Activated CD8-positive, alpha-beta T cell treated with anti-CD3 and anti-CD28 coated beads for 36 hours (primary cell): ENCODE measurements at regions not wholly inside any gene's neighbourhood (a gene's known extent, or its start where the extent isn't known, plus 50 kb on each side); places are given as distances from the start of the nearest gene placed in this dataset.

Experiments used
- ATAC-seq: fragments of 200-7000 bp; cut with Tn5 transposase; one replicate; pipeline ENCODE4 v1.10.0; 2021; ENCODE audit warnings: mild to moderate bottlenecking, moderate library complexity
- CTCF ChIA-PET: fragments of 350-600 bp; sonication (Branson Sonifier 250); formaldehyde crosslinking; loops from one replicate; lab custom pipeline; 2021; ENCODE audit warnings: antibody characterized with exemption; lab: Charles Lee
- POLR2A ChIA-PET: fragments of 350-600 bp; sonication (Branson Sonifier 250); formaldehyde crosslinking; loops from one replicate; lab custom pipeline; 2021; ENCODE audit warnings: antibody characterized with exemption; lab: Charles Lee
- DNase-seq: peaks from one replicate; pipeline ENCODE4 v3.0.0-alpha.2; 2020
- H3K27ac Mint-ChIP-seq: one replicate; pipeline ENCODE4 v1.8.0; 2021; ENCODE audit warnings: mild to moderate bottlenecking, mixed read lengths
- H3K27me3 Mint-ChIP-seq: one replicate; pipeline ENCODE4 v1.8.0; 2021; ENCODE audit warnings: mixed read lengths
- H3K36me3 Mint-ChIP-seq: one replicate; pipeline ENCODE4 v1.8.0; 2021; ENCODE audit warnings: low read depth, mixed read lengths
- H3K4me1 Mint-ChIP-seq: one replicate; pipeline ENCODE4 v1.8.0; 2021; ENCODE audit warnings: low read depth, mixed read lengths
- H3K4me3 Mint-ChIP-seq: one replicate; pipeline ENCODE4 v1.8.0; 2021; ENCODE audit warnings: mild to moderate bottlenecking, moderate library complexity, mixed read lengths
- H3K9me3 Mint-ChIP-seq: one replicate; pipeline ENCODE4 v1.8.0; 2021; ENCODE audit warnings: mixed read lengths
- intact Hi-C: fragments of 100-400 bp; cut with micrococcal nuclease; formaldehyde crosslinking; loops from one replicate; pipeline ENCODE4 v1.10.0; 2022
- TF ChIP-seq, protein P1 (sequence below): fragments of 200-600 bp; IDR thresholded peaks from one replicate; pipeline ENCODE4 v1.8.0; 2022; ENCODE audit warnings: antibody characterized with exemption, mild to moderate bottlenecking

DNA sequence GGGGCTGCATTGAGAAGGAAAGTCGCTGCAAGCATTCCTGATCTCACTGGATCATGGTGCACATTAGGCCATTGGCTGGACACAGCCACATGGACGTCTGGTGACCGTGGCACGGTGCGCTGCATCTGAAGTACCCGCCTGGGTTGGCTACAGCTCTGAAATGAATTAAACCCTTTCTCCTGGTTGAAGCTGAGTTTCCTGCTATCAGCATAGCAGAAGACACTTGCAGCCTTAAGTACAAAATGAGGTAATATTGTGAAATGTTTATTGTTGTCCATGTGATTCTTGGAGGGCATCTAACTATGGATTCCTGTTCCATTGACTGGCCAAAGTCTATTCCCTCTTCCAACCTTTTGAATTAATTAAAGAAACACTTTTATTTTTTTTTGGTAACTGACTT is 89.8 kb upstream of the ADTRP start:
- peaks cover 6% of the 10 kb centered on the region for H3K9me3 Mint-ChIP-seq
- H3K4me1 Mint-ChIP-seq, result no peaks in the 10 kb centered on the region
- H3K36me3 Mint-ChIP-seq, result no peaks in the 10 kb centered on the region
- no peak overlapping the region for H3K27ac Mint-ChIP-seq
- intact Hi-C loops, result no loop called here
- no peak for ATAC-seq
- H3K4me3 Mint-ChIP-seq, result no peak overlapping the region
- no peak for DNase-seq
- ChIA-PET POLR2A (no interaction called here), CTCF (no interaction called here)
- H3K27me3 Mint-ChIP-seq, result no peaks in the 10 kb centered on the region
- TF ChIP-seq, protein P1, sequence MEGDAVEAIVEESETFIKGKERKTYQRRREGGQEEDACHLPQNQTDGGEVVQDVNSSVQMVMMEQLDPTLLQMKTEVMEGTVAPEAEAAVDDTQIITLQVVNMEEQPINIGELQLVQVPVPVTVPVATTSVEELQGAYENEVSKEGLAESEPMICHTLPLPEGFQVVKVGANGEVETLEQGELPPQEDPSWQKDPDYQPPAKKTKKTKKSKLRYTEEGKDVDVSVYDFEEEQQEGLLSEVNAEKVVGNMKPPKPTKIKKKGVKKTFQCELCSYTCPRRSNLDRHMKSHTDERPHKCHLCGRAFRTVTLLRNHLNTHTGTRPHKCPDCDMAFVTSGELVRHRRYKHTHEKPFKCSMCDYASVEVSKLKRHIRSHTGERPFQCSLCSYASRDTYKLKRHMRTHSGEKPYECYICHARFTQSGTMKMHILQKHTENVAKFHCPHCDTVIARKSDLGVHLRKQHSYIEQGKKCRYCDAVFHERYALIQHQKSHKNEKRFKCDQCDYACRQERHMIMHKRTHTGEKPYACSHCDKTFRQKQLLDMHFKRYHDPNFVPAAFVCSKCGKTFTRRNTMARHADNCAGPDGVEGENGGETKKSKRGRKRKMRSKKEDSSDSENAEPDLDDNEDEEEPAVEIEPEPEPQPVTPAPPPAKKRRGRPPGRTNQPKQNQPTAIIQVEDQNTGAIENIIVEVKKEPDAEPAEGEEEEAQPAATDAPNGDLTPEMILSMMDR, result no peak

DNA sequence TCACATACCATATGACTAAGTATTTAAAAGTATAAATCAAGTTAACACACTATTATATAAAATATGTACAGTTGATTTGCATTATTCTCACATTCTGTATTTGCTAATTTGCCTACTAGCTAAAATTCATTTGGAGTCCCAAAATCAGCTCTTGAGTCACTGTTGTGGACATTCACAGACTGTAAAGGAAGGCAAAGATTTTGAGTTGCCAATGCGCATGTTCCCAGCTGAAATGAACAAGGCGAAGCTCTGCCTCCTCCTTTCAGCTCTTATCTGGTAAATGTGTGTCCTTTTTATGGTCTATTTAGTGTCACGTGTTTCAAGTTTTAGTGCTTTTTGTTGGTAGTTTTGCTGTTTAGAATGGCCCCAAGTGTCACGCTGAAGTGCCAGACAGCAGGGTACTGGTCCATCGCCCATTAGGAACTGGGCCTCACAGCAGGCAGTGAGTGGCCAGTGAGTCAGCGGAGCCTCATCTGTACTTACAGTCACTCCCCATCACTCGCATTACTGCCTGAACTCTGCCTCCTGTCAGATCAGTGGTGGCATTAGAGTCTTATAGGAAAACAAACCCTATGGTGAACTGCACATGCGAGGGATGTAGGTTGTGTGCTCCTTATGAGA is 87.2 kb upstream of the ADTRP start:
- Mint-ChIP-seq H3K9me3 (peaks cover 3% of the 10 kb centered on the region), H3K4me3 (no peak overlapping the region), H3K36me3 (no peaks in the 10 kb centered on the region), H3K27me3 (no peaks in the 10 kb centered on the region), H3K4me1 (no peaks in the 10 kb centered on the region), H3K27ac (no peak overlapping the region)
- ATAC-seq (no peak), DNase-seq (no peak)
- intact Hi-C loops, result no loop called here
- TF ChIP-seq, protein P1, result no peak
- POLR2A ChIA-PET, result no interaction called here
- CTCF ChIA-PET, result interaction anchor here (0.7 kb wide), 1 partner anchor 49 kb away, joined by 4 read pairs; no protein-coding TSS in a partner anchor

DNA sequence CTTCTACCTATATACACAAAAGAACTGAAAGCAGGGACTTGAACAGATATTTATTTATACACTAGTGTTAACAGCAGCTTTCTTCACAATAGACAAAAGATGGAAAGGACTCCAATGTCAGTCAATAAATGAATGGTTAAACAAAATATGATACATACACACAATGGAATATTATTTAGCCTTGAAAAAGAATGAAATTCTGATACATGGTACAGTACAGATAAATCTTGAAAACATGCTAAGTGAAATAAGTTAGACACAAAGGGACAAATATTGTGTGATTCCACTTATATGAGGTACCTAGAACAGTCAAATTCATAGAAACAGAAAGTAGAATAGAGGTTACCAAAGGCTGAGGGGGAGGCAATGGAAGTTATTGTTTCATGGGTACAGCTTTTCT is 79.8 kb upstream of the ADTRP start:
- intact Hi-C loops, result no loop called here
- no peak for ATAC-seq
- Mint-ChIP-seq H3K9me3 (no peaks in the 10 kb centered on the region), H3K4me1 (no peaks in the 10 kb centered on the region), H3K36me3 (no peaks in the 10 kb centered on the region), H3K4me3 (no peak overlapping the region), H3K27ac (no peak overlapping the region), H3K27me3 (no peaks in the 10 kb centered on the region)
- ChIA-PET POLR2A (no interaction called here), CTCF (no interaction called here)
- DNase-seq, result no peak
- TF ChIP-seq, protein P1, result no peak

DNA sequence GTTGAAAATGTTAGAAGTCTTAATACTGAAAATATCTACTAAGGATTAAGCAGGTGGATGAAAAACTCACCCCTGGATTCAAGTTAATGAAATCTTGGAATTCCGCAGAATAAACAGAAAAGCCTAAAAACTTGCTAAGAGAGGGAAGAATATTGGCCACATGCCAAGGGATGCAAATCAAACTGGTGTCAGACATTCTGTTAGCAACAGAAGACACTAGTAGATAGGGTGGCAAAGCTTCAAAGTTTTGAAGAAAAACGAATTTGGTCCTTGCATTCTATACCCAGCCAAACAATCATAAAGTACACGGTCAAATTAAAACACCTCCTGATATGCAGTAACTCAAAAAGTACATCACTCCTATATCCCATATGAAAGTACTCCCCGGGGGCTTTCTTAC is 77.1 kb upstream of the ADTRP start:
- CTCF ChIA-PET, result no interaction called here
- Mint-ChIP-seq H3K4me3 (no peak overlapping the region), H3K9me3 (no peaks in the 10 kb centered on the region), H3K27me3 (no peaks in the 10 kb centered on the region), H3K36me3 (no peaks in the 10 kb centered on the region), H3K4me1 (no peaks in the 10 kb centered on the region), H3K27ac (no peak overlapping the region)
- intact Hi-C loops, result no loop called here
- DNase-seq (no peak), ATAC-seq (no peak)
- POLR2A ChIA-PET, result no interaction called here
- TF ChIP-seq, protein P1, result no peak

DNA sequence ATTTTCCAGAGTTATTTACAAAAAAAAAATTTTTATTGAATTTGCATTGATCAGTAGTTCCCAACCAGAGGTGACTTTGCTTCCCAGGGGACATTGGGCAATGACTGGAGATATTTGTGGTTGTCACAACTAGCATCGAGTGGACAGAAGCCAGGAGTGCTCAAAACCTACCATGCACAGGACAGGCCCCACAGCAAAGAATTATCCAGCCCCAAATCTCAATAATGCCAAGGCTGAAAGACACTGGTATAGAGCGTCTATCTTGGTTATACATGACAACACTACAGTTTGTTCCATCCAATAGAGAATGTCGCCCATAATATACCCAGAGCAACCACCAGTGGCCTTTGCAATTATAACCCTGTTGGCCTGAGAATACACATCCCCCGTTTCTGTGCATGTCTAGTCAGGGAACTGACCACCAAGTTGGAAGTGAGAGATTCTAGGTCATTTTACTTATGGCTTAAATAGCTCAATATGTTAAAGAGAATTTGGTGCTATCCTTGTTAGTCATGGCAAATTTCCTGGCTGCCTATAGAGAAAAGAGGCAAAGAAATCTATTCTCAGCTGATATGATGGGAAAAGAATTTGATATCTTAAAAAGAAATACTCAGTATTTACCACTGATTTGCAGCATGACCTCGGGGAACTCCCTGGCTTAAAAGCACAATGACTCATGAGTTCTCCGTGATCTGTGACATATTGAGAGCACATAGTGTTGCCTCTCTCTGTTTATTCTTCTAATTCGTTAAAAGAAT is 76.0 kb upstream of the ADTRP start:
- Mint-ChIP-seq H3K27me3 (no peaks in the 10 kb centered on the region), H3K27ac (no peak overlapping the region), H3K4me3 (no peak overlapping the region), H3K36me3 (no peaks in the 10 kb centered on the region), H3K4me1 (no peaks in the 10 kb centered on the region), H3K9me3 (no peaks in the 10 kb centered on the region)
- TF ChIP-seq, protein P1, result no peak
- ATAC-seq (peak; percentile 80), DNase-seq (peak; percentile 17)
- POLR2A ChIA-PET, result no interaction called here
- CTCF ChIA-PET, result no interaction called here
- intact Hi-C loops, result no loop called here
